ELF-1 (cell line): ENCODE measurements at regions not wholly inside any gene's neighbourhood (a gene's known extent, or its start where the extent isn't known, plus 50 kb on each side); places are given as distances from the start of the nearest gene placed in this dataset.

Source experiments
- DNase-seq: peaks from one replicate; pipeline ENCODE4 v3.0.0-alpha.2; 2016; ENCODE audit warnings: low read depth, low spot score

- no peak for DNase-seq
These were observed 428.0 kb downstream of the PLPP3 start for GRCh38 chr1:56151402-56151801.

GRCh38 chr1:56150441-56151215, 428.7 kb downstream of the PLPP3 start:
- no peak for DNase-seq

- DNase-seq = no peak
These were observed 429.6 kb downstream of the PLPP3 start for GRCh38 chr1:56149761-56150160.

GRCh38 chr1:56148326-56149193, 430.8 kb downstream of the PLPP3 start:
- no peak for DNase-seq

- no peak for DNase-seq
These were observed 431.9 kb downstream of the PLPP3 start for GRCh38 chr1:56147459-56147858.

- DNase-seq = no peak
These were observed 432.3 kb downstream of the PLPP3 start for GRCh38 chr1:56147034-56147433.

- no peak for DNase-seq
These were observed 432.9 kb downstream of the PLPP3 start for GRCh38 chr1:56146449-56146848.

- no peak for DNase-seq
These were observed 433.8 kb downstream of the PLPP3 start for GRCh38 chr1:56145581-56145980.

- no peak for DNase-seq
These were observed 437.1 kb downstream of the PLPP3 start for GRCh38 chr1:56142301-56142700.

- DNase-seq = peak; percentile 8
These were observed 439.5 kb downstream of the PLPP3 start for GRCh38 chr1:56139836-56140235.

GRCh38 chr1:56137521-56138505, 441.6 kb downstream of the PLPP3 start:
- no peak for DNase-seq

GRCh38 chr1:56137090-56137489, 442.3 kb downstream of the PLPP3 start:
- DNase-seq = peak; percentile 6

GRCh38 chr1:56135864-56136147, 443.6 kb downstream of the PLPP3 start:
- no peak for DNase-seq

- DNase-seq = no peak
These were observed 444.1 kb downstream of the PLPP3 start for GRCh38 chr1:56135069-56135863.

- no peak for DNase-seq
These were observed 445.6 kb downstream of the PLPP3 start for GRCh38 chr1:56133522-56134472.

GRCh38 chr1:56132520-56132919, 446.8 kb downstream of the PLPP3 start:
- no peak for DNase-seq

GRCh38 chr1:56129837-56130236, 449.5 kb downstream of the PLPP3 start:
- no peak for DNase-seq

- no peak for DNase-seq
These were observed 454.0 kb downstream of the PLPP3 start for GRCh38 chr1:56125316-56125715.

GRCh38 chr1:56123826-56124225, 455.5 kb downstream of the PLPP3 start:
- DNase-seq = no peak

- no peak for DNase-seq
These were observed 455.9 kb downstream of the PLPP3 start for GRCh38 chr1:56123421-56123820.
